Osteoblast (primary cell): ENCODE measurements at regions not wholly inside any gene's neighbourhood (a gene's known extent, or its start where the extent isn't known, plus 50 kb on each side); places are given as distances from the start of the nearest gene placed in this dataset.

Source experiments
- DNase-seq: peaks from one replicate; pipeline ENCODE4 v3.0.0; 2011; ENCODE audit warnings: low spot score, mixed read lengths; ENCODE audit not compliant: insufficient read length; ENCODE audit errors: missing footprints
- H2AFZ ChIP-seq: 2 replicates; pipeline ENCODE4 v1.6.0; 2011; ENCODE audit warnings: mild to moderate bottlenecking, low read length
- H3K27ac ChIP-seq: 2 replicates; pipeline ENCODE4 v1.5.1; 2011; ENCODE audit warnings: mild to moderate bottlenecking, low read depth, low read length, moderate library complexity
- H3K27me3 ChIP-seq: 2 replicates; pipeline ENCODE4 v1.6.0; 2012; ENCODE audit warnings: mild to moderate bottlenecking, control low read depth, inconsistent platforms, low read length, moderate library complexity; ENCODE audit not compliant: insufficient read depth
- H3K36me3 ChIP-seq: 2 replicates; pipeline ENCODE4 v1.5.1; 2011; ENCODE audit warnings: mild to moderate bottlenecking, low read length, control low read depth, moderate library complexity; ENCODE audit not compliant: insufficient read depth
- H3K4me1 ChIP-seq: 2 replicates; pipeline ENCODE4 v1.5.1; 2011; ENCODE audit warnings: mild to moderate bottlenecking, low read length, control low read depth, moderate library complexity; ENCODE audit not compliant: insufficient read depth
- H3K4me2 ChIP-seq: 2 replicates; pipeline ENCODE4 v1.6.0; 2011; ENCODE audit warnings: mild to moderate bottlenecking, low read length; ENCODE audit not compliant: insufficient read depth
- H3K4me3 ChIP-seq: fragments of 200-600 bp; sonication (generic); 3 replicates; pipeline ENCODE4 v1.5.1; 2012; ENCODE audit warnings: mild to moderate bottlenecking, low read length, inconsistent platforms; ENCODE audit not compliant: insufficient read depth
- H3K79me2 ChIP-seq: 2 replicates; pipeline ENCODE4 v1.6.0; 2012; ENCODE audit warnings: mild to moderate bottlenecking, low read length, control low read depth, inconsistent platforms; ENCODE audit not compliant: insufficient read depth
- H3K9me3 ChIP-seq: 2 replicates; pipeline ENCODE4 v1.5.1; 2011; ENCODE audit warnings: low read depth, low read length, control low read depth
- H4K20me1 ChIP-seq: 2 replicates; pipeline ENCODE4 v1.6.0; 2012; ENCODE audit warnings: mild to moderate bottlenecking, low read length, control low read depth; ENCODE audit not compliant: insufficient read depth
- TF ChIP-seq, protein P1 (sequence below): IDR thresholded peaks from 2 replicates; pipeline ENCODE4 v1.5.1; 2011; ENCODE audit warnings: mild to moderate bottlenecking, low read depth, low read length, moderate library complexity; ENCODE audit errors: extremely low read depth

DNA sequence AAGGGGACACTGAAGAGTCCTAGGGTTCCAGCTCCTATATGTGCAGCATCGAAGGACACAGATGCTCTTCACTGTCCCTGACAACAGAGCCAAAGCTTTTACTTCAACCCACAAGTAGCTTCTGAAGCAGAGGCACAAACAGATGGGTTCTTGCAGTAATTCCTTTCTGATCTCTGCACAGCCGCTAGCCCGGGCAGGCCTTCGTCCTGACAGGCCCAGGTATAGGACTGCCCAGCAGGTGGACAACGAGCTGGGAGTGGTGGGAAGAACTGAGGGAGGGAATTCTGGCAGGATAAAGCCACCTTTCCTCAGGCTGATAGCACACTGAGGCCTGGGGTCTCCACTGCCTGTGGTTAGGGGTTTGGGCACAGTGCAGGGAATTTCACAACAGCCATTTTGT lies 94.8 kb downstream of the RHOB start:
- Histone ChIP-seq H3K4me1 (no peaks in the 10 kb centered on the region), H3K36me3 (no peaks in the 10 kb centered on the region), H2AFZ (no peak overlapping the region), H3K79me2 (no peaks in the 10 kb centered on the region), H3K27ac (no peak overlapping the region), H3K9me3 (no peaks in the 10 kb centered on the region), H3K27me3 (no peaks in the 10 kb centered on the region), H4K20me1 (no peaks in the 10 kb centered on the region), H3K4me3 (no peak overlapping the region), H3K4me2 (no peak overlapping the region)
- DNase-seq: no peak
- TF ChIP-seq, protein P1, sequence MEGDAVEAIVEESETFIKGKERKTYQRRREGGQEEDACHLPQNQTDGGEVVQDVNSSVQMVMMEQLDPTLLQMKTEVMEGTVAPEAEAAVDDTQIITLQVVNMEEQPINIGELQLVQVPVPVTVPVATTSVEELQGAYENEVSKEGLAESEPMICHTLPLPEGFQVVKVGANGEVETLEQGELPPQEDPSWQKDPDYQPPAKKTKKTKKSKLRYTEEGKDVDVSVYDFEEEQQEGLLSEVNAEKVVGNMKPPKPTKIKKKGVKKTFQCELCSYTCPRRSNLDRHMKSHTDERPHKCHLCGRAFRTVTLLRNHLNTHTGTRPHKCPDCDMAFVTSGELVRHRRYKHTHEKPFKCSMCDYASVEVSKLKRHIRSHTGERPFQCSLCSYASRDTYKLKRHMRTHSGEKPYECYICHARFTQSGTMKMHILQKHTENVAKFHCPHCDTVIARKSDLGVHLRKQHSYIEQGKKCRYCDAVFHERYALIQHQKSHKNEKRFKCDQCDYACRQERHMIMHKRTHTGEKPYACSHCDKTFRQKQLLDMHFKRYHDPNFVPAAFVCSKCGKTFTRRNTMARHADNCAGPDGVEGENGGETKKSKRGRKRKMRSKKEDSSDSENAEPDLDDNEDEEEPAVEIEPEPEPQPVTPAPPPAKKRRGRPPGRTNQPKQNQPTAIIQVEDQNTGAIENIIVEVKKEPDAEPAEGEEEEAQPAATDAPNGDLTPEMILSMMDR: no peak

DNA sequence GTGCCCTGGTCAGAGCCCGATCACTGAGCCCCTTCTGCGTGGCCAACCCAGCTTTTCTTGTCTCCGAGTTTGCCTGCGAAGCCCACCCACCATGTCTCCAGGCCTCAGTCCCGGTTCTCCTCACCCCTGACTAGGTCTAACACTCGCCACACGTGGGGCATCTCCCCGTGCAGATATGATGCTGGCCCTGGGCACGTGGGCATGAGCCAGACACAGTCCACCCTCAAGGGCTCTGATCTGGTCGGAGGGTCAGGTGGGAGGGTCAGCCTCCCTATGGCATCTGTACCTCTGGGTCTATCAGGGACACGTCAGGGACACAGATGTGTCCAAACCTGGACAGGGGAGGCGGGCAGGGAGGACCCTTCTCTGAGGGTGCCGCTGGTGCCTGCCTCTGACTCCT lies 95.4 kb downstream of the RHOB start:
- TF ChIP-seq, protein P1: no peak
- no peaks in the 10 kb centered on the region for H3K9me3 ChIP-seq
- H3K4me1 ChIP-seq: no peaks in the 10 kb centered on the region
- H3K79me2 ChIP-seq: no peaks in the 10 kb centered on the region
- H4K20me1 ChIP-seq: no peaks in the 10 kb centered on the region
- no peak for DNase-seq
- H3K4me2 ChIP-seq: no peak overlapping the region
- H3K27me3 ChIP-seq: no peaks in the 10 kb centered on the region
- no peaks in the 10 kb centered on the region for H3K36me3 ChIP-seq
- H3K27ac ChIP-seq: no peak overlapping the region
- H3K4me3 ChIP-seq: no peak overlapping the region
- no peak overlapping the region for H2AFZ ChIP-seq

DNA sequence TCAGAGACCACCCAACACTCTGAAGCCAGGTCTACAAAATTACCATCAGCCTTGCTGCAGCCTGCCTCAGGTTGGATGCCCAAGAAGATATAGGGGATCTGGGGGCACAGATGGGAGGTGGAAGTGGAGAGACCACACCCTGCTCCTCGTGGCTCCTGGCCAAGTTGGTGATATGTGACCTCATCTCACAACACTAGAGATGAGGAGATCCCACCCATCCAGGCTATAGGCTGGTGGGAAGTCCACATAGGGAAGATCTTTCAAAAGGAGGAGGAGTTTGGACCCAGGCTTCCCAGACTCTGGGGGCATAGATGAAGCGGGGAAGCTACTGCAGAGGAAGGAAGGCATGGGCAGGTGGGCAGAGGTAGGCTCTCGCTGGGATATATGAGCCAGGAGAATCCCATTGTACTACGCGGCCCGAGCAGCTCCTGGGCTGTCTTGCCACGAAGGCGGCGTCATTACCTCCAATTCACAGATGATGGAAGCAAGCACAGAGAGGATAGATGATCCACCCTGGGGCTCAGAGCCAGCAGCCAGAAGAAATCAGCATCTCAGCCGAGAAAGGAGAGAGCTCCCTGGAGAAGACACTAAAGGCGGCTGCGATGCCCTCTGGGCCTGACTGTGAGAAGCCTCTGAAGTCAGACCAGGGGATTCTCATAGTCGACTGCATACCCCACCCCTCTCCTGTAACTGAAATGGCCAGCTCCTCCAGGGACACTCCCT lies 96.0 kb downstream of the RHOB start:
- no peak overlapping the region for H3K4me2 ChIP-seq
- no peaks in the 10 kb centered on the region for H3K4me1 ChIP-seq
- H3K27ac ChIP-seq: no peak overlapping the region
- H2AFZ ChIP-seq: no peak overlapping the region
- no peaks in the 10 kb centered on the region for H3K27me3 ChIP-seq
- no peaks in the 10 kb centered on the region for H3K9me3 ChIP-seq
- H3K36me3 ChIP-seq: no peaks in the 10 kb centered on the region
- peak; percentile 95 for DNase-seq
- no peaks in the 10 kb centered on the region for H4K20me1 ChIP-seq
- H3K79me2 ChIP-seq: no peaks in the 10 kb centered on the region
- H3K4me3 ChIP-seq: no peak overlapping the region
- TF ChIP-seq, protein P1: no peak

DNA sequence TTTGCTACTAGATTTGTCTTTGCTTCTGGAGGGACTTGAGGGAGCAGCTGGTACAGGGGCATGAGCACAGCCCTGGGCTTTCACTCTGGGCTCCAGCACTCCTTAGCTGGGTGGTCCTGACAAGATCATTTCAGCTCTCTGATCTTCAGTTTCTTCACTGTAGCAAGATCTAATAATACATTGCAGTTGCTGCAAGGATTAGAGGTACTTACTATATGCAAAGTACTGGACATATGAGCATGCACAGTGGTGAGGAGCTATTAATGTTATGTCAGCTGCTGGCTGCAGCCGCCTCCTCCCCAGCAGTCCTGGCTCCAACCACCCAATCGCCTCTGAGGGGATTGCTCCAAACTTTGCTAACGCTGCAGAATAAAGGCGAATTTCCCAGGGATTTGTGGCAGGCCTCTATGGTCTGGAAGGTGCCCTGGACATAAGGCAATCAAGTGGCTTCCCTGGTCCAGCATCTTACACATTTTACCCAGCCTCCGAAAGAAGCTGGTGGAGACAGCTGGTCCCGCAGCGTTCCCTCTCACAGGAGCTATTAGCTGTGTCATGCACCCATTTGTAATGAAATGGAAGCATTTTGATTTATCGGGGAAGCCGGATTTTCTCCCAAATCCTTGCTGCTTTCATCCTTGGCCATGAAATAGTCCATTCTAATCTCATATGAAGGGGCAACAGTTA lies 96.7 kb downstream of the RHOB start:
- no peaks in the 10 kb centered on the region for H3K36me3 ChIP-seq
- no peak overlapping the region for H3K27ac ChIP-seq
- no peaks in the 10 kb centered on the region for H3K27me3 ChIP-seq
- H4K20me1 ChIP-seq: no peaks in the 10 kb centered on the region
- TF ChIP-seq, protein P1: no peak
- no peaks in the 10 kb centered on the region for H3K4me1 ChIP-seq
- DNase-seq: no peak
- H2AFZ ChIP-seq: no peak overlapping the region
- H3K4me2 ChIP-seq: no peak overlapping the region
- H3K9me3 ChIP-seq: no peaks in the 10 kb centered on the region
- H3K79me2 ChIP-seq: no peaks in the 10 kb centered on the region
- no peak overlapping the region for H3K4me3 ChIP-seq
